ENCODE measurements at regions not wholly inside any gene's neighbourhood (a gene's known extent, or its start where the extent isn't known, plus 50 kb on each side); places are given as distances from the start of the nearest gene placed in this dataset.

GRCh38 chr14:99012703-99013102 lies 259.3 kb downstream of the BCL11B start:
- Histone ChIP-seq H3K27me3 (ENCODE audit: low read depth, low read length) (no peaks in the 10 kb centered on the region), H3K4me3 (ENCODE audit: low read depth in 1 of 2, low read length in 2 of 2) (no peak overlapping the region), H3K9me3 (ENCODE audit: control insufficient read depth in 1 of 2, low read length in 2 of 2) (no peaks in the 10 kb centered on the region), H3K27ac (ENCODE audit: low read length) (no peak overlapping the region), H3K4me1 (ENCODE audit: control insufficient read depth in 1 of 2, insufficient read depth in 2 of 2, low read length in 2 of 2) (no peaks in the 10 kb centered on the region), H3K36me3 (ENCODE audit: control insufficient read depth in 1 of 2, insufficient read depth in 2 of 2, low read length in 2 of 2) (no peaks in the 10 kb centered on the region)

DNA sequence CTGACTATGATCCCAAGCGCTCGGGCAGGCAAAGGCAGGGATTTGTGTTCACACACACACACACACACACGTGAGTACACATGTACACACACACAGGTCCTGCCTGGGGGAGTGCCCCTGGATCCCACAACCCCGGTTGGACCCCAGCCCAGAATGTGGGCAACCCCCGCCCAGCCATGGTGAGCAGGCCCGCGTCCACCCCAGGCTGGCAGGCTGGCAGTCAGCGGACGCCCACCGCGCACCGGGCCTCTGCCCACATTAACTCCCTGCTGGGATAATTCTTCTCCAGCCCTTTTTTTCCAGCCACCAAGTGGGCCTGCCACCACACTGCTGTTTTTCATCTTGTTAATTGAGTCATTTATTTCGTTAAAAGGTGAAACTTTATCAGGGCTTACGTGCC lies 256.2 kb downstream of the BCL11B start:
- Histone ChIP-seq H3K27me3 (ENCODE audit: low read depth, low read length) (no peaks in the 10 kb centered on the region), H3K9me3 (ENCODE audit: control insufficient read depth in 1 of 2, low read length in 2 of 2) (peaks cover 0 to 3% of the 10 kb centered on the region in 2 donors), H3K4me1 (ENCODE audit: control insufficient read depth in 1 of 2, insufficient read depth in 2 of 2, low read length in 2 of 2) (no peaks in the 10 kb centered on the region), H3K4me3 (ENCODE audit: low read depth in 1 of 2, low read length in 2 of 2) (no peak overlapping the region), H3K36me3 (ENCODE audit: control insufficient read depth in 1 of 2, insufficient read depth in 2 of 2, low read length in 2 of 2) (no peaks in the 10 kb centered on the region), H3K27ac (ENCODE audit: low read length) (no peak overlapping the region)

DNA sequence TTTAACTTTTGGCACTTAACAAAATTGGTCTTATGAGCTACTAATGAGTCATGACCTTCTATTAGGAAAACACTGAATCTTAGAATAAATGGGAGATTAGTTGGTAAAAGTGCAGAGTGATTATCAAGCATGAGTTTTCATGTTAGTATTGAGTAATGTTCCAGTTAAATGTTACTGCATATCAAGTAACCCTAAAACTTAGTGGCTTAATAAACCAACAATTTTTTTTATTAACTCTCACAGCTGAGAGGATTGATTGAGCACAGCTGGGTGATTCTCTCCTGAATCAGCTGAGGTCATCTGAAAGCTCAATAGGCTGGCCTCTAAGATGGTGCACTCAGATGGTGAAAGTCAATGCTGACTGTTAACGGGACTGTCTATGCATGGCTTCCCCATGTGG lies 248.6 kb downstream of the BCL11B start:
- H3K27ac ChIP-seq (ENCODE audit: low read length), result no peak overlapping the region
- H3K27me3 ChIP-seq (ENCODE audit: low read depth, low read length), result no peaks in the 10 kb centered on the region
- no peaks in the 10 kb centered on the region for H3K4me1 ChIP-seq (ENCODE audit: control insufficient read depth in 1 of 2, insufficient read depth in 2 of 2, low read length in 2 of 2)
- H3K4me3 ChIP-seq (ENCODE audit: low read depth in 1 of 2, low read length in 2 of 2), result no peak overlapping the region
- no peaks in the 10 kb centered on the region for H3K36me3 ChIP-seq (ENCODE audit: control insufficient read depth in 1 of 2, insufficient read depth in 2 of 2, low read length in 2 of 2)
- peaks cover 0 to 3% of the 10 kb centered on the region in 2 donors for H3K9me3 ChIP-seq (ENCODE audit: control insufficient read depth in 1 of 2, low read length in 2 of 2)

- Histone ChIP-seq H3K27ac (ENCODE audit: low read length) (no peak overlapping the region), H3K9me3 (ENCODE audit: control insufficient read depth in 1 of 2, low read length in 2 of 2) (no peaks in the 10 kb centered on the region), H3K4me3 (ENCODE audit: low read depth in 1 of 2, low read length in 2 of 2) (no peak overlapping the region), H3K27me3 (ENCODE audit: low read depth, low read length) (no peaks in the 10 kb centered on the region), H3K36me3 (ENCODE audit: control insufficient read depth in 1 of 2, insufficient read depth in 2 of 2, low read length in 2 of 2) (no peaks in the 10 kb centered on the region), H3K4me1 (ENCODE audit: control insufficient read depth in 1 of 2, insufficient read depth in 2 of 2, low read length in 2 of 2) (no peaks in the 10 kb centered on the region)
Observed at GRCh38 chr14:99024926-99025325, 247.1 kb downstream of the BCL11B start.

DNA sequence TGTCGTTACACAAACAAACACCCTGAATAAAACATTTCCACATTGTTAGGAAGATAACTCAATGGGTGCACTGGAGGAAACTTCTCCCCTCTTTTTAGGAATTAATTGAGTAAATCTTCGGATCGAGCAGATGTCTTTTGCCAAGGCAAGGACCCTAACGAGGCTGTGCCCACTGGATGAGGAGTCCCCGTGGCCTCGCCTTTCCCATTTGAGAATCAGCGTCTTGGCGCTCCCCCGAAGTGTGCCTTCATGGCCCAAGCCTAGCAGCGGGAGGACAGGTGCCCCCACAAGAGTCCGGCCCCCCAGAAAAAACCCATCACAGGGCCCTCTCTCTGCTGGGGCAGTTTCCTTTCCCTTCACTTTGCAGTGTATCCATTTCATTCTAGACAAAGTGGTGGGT lies 246.6 kb downstream of the BCL11B start:
- no peaks in the 10 kb centered on the region for H3K9me3 ChIP-seq (ENCODE audit: control insufficient read depth in 1 of 2, low read length in 2 of 2)
- no peaks in the 10 kb centered on the region for H3K36me3 ChIP-seq (ENCODE audit: control insufficient read depth in 1 of 2, insufficient read depth in 2 of 2, low read length in 2 of 2)
- no peaks in the 10 kb centered on the region for H3K4me1 ChIP-seq (ENCODE audit: control insufficient read depth in 1 of 2, insufficient read depth in 2 of 2, low read length in 2 of 2)
- H3K27ac ChIP-seq (ENCODE audit: low read length), result no peak overlapping the region
- H3K27me3 ChIP-seq (ENCODE audit: low read depth, low read length), result no peaks in the 10 kb centered on the region
- H3K4me3 ChIP-seq (ENCODE audit: low read depth in 1 of 2, low read length in 2 of 2), result no peak overlapping the region

GRCh38 chr14:99026471-99026870 lies 245.5 kb downstream of the BCL11B start:
- Histone ChIP-seq H3K4me3 (ENCODE audit: low read depth in 1 of 2, low read length in 2 of 2) (no peak overlapping the region), H3K27ac (ENCODE audit: low read length) (no peak overlapping the region), H3K9me3 (ENCODE audit: control insufficient read depth in 1 of 2, low read length in 2 of 2) (no peaks in the 10 kb centered on the region), H3K27me3 (ENCODE audit: low read depth, low read length) (no peaks in the 10 kb centered on the region), H3K36me3 (ENCODE audit: control insufficient read depth in 1 of 2, insufficient read depth in 2 of 2, low read length in 2 of 2) (no peaks in the 10 kb centered on the region), H3K4me1 (ENCODE audit: control insufficient read depth in 1 of 2, insufficient read depth in 2 of 2, low read length in 2 of 2) (no peaks in the 10 kb centered on the region)

DNA sequence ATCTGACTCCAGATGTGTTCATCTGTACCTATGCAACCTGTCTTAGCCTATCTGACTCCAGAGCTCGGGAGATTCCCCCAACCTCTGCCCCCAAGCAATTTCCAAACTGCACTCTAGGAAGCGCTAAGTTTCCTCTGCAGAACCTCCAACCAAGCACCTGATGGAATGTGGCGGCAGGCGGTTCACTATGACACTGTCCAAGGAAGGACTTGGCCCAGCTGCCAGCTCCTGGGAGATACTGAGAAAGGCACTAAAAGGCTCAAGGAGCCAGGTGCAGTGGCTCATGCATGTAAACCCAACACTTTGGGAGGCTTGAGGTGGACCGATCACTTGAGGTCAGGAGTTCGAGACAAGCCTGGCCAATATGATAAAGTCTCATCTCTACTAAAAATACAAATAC lies 244.0 kb downstream of the BCL11B start:
- H3K36me3 ChIP-seq (ENCODE audit: control insufficient read depth in 1 of 2, insufficient read depth in 2 of 2, low read length in 2 of 2), result no peaks in the 10 kb centered on the region
- H3K9me3 ChIP-seq (ENCODE audit: control insufficient read depth in 1 of 2, low read length in 2 of 2), result no peaks in the 10 kb centered on the region
- no peak overlapping the region for H3K27ac ChIP-seq (ENCODE audit: low read length)
- no peak overlapping the region for H3K4me3 ChIP-seq (ENCODE audit: low read depth in 1 of 2, low read length in 2 of 2)
- no peaks in the 10 kb centered on the region for H3K4me1 ChIP-seq (ENCODE audit: control insufficient read depth in 1 of 2, insufficient read depth in 2 of 2, low read length in 2 of 2)
- H3K27me3 ChIP-seq (ENCODE audit: low read depth, low read length), result no peaks in the 10 kb centered on the region

DNA sequence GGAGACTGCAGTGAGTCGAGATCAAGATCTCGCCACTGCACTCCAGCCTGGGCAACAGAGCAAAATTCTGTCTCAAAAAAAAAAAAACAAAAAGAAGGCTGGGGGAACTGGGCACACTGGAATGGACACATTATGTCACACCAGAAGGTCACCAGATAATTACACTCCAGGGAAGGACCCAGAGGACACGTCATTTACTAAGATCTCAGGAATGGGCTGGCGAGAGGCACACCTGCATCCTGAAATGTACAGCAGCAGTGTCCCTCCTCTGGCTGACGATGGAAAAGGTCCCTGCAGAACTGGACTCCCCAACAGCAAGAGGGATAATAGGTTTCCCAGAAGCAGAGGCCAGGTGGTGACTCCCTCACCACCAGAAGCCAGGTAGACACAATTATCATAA lies 243.5 kb downstream of the BCL11B start:
- H3K27ac ChIP-seq (ENCODE audit: low read length), result no peak overlapping the region
- no peaks in the 10 kb centered on the region for H3K27me3 ChIP-seq (ENCODE audit: low read depth, low read length)
- no peaks in the 10 kb centered on the region for H3K9me3 ChIP-seq (ENCODE audit: control insufficient read depth in 1 of 2, low read length in 2 of 2)
- no peak overlapping the region for H3K4me3 ChIP-seq (ENCODE audit: low read depth in 1 of 2, low read length in 2 of 2)
- no peaks in the 10 kb centered on the region for H3K36me3 ChIP-seq (ENCODE audit: control insufficient read depth in 1 of 2, insufficient read depth in 2 of 2, low read length in 2 of 2)
- no peaks in the 10 kb centered on the region for H3K4me1 ChIP-seq (ENCODE audit: control insufficient read depth in 1 of 2, insufficient read depth in 2 of 2, low read length in 2 of 2)

- H3K4me1 ChIP-seq (ENCODE audit: control insufficient read depth in 1 of 2, insufficient read depth in 2 of 2, low read length in 2 of 2), result no peaks in the 10 kb centered on the region
- no peaks in the 10 kb centered on the region for H3K36me3 ChIP-seq (ENCODE audit: control insufficient read depth in 1 of 2, insufficient read depth in 2 of 2, low read length in 2 of 2)
- H3K27me3 ChIP-seq (ENCODE audit: low read depth, low read length), result no peaks in the 10 kb centered on the region
Observed at GRCh38 chr14:99029145-99029915, 242.7 kb downstream of the BCL11B start.

GRCh38 chr14:99029916-99030305 lies 242.1 kb downstream of the BCL11B start:
- H3K4me1 ChIP-seq (ENCODE audit: control insufficient read depth in 1 of 2, insufficient read depth in 2 of 2, low read length in 2 of 2), result no peaks in the 10 kb centered on the region
- H3K27me3 ChIP-seq (ENCODE audit: low read depth, low read length), result no peaks in the 10 kb centered on the region
- H3K9me3 ChIP-seq (ENCODE audit: control insufficient read depth in 1 of 2, low read length in 2 of 2), result no peaks in the 10 kb centered on the region
- H3K36me3 ChIP-seq (ENCODE audit: control insufficient read depth in 1 of 2, insufficient read depth in 2 of 2, low read length in 2 of 2), result no peaks in the 10 kb centered on the region
- no peak overlapping the region for H3K27ac ChIP-seq (ENCODE audit: low read length)
- H3K4me3 ChIP-seq (ENCODE audit: low read depth in 1 of 2, low read length in 2 of 2), result no peak overlapping the region

More at GRCh38 chr14:99029145-99029915, 242.7 kb downstream of the BCL11B start:
- Histone ChIP-seq H3K4me3 (ENCODE audit: low read depth in 1 of 2, low read length in 2 of 2) (no peak overlapping the region), H3K27ac (ENCODE audit: low read length) (no peak overlapping the region), H3K9me3 (ENCODE audit: control insufficient read depth in 1 of 2, low read length in 2 of 2) (no peaks in the 10 kb centered on the region)

DNA sequence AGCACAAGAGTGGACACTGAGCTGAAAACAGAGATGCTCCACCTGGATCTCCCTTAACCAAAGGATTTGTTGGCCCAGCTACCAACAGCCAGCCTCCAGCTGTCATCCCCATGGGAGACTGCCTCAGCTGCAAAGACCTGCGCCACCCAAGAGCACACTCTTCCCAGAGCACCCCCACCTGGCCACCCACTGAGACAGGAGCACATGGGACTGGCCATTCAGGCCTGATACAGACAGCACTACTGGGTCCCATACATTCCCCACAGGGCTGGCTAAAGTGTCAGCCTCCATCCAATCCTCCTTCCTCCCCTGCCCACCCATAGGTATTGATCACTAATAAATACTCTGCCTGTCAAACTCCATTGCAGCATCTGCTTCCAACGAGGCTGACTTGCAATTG lies 241.5 kb downstream of the BCL11B start:
- H3K4me1 ChIP-seq (ENCODE audit: control insufficient read depth in 1 of 2, insufficient read depth in 2 of 2, low read length in 2 of 2), result peaks cover 0 to 3% of the 10 kb centered on the region in 2 donors
- no peak overlapping the region for H3K27ac ChIP-seq (ENCODE audit: low read length)
- H3K27me3 ChIP-seq (ENCODE audit: low read depth, low read length), result no peaks in the 10 kb centered on the region

GRCh38 chr14:99032759-99033158 lies 239.2 kb downstream of the BCL11B start:
- Histone ChIP-seq H3K36me3 (ENCODE audit: control insufficient read depth in 1 of 2, insufficient read depth in 2 of 2, low read length in 2 of 2) (no peaks in the 10 kb centered on the region), H3K4me1 (ENCODE audit: control insufficient read depth in 1 of 2, insufficient read depth in 2 of 2, low read length in 2 of 2) (peaks cover 10 to 12% of the 10 kb centered on the region in 2 donors), H3K27me3 (ENCODE audit: low read depth, low read length) (no peaks in the 10 kb centered on the region), H3K9me3 (ENCODE audit: control insufficient read depth in 1 of 2, low read length in 2 of 2) (no peaks in the 10 kb centered on the region), H3K4me3 (ENCODE audit: low read depth in 1 of 2, low read length in 2 of 2) (no peak overlapping the region), H3K27ac (ENCODE audit: low read length) (no peak overlapping the region)

More for the DNA sequence above, 241.5 kb downstream of the BCL11B start:
- no peaks in the 10 kb centered on the region for H3K9me3 ChIP-seq (ENCODE audit: control insufficient read depth in 1 of 2, low read length in 2 of 2)
- H3K36me3 ChIP-seq (ENCODE audit: control insufficient read depth in 1 of 2, insufficient read depth in 2 of 2, low read length in 2 of 2), result no peaks in the 10 kb centered on the region
- no peak overlapping the region for H3K4me3 ChIP-seq (ENCODE audit: low read depth in 1 of 2, low read length in 2 of 2)

Measured in muscle layer of duodenum (tissue), 2 donors.